Stimulated activated CD4-positive, alpha-beta T cell treated with anti-CD3 and anti-CD28 coated beads, Interleukin-12 subunit alpha, Interleukin-12 subunit beta, amount 100 ng/mL, for 24 hours (primary cell): ENCODE measurements at regions not wholly inside any gene's neighbourhood (a gene's known extent, or its start where the extent isn't known, plus 50 kb on each side); places are given as distances from the start of the nearest gene placed in this dataset.

Experiments used
- DNase-seq, 2 experiments: peaks; one replicate each; pipeline ENCODE4 v3.0.0-alpha.2; 2020; ENCODE audit warnings: low read depth in 2 of 2

DNA sequence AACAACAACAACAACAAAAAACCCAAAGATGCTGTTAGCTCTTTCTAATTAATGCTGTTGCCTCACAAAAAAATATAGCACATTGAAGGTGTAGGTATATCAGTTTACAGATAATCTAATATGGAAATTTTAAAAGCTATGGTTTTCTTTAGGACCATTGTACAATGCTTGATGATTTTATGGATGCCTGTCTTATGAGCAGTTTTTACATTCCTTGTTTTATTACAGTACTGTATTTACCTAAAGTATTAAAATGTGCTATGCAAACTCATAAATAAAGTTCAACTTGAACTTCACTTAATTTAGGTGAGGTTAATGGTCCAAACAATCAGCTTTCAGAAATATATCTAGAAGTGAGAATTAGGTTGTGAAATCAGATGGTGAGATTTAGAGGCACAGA lies 212.2 kb upstream of the GOLIM4 start:
- no peak for DNase-seq

DNA sequence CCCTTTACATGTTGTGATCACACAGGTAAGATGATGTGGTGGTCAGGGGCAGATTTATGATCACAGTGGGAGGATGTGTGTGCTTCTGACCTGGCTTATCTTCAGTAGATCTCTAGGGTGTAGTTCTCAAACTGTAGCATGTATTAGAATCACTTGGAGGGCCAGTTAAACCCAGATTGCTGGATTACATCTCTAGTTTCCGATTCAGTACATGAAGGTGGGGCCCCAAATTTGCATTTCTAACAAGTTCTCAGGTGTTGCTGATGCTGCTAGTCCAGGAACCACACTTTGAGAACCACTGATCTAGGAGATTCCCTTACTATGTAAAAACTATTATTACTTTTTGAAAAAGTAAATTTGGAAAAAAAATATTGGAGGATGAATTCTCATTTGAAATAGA lies 199.3 kb upstream of the GOLIM4 start:
- DNase-seq, result no peak

DNA sequence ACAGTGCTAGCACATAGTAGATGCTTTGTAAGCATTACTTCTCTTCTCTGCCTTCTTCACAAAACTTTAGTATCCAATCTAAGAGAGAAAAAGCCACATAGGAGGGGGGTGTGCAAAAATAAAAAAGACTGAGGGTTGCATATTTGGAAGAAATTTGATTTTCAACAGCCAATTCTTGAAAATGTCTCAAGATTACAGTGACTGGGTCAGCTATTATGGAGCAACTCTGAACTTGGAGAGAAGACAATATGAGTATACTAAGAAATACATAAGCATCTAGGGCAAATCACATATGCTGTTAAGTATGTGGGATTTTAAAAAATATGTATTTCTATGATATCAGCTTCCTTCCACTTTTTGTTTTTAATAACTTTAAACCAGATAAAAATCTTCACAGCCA lies 196.6 kb upstream of the GOLIM4 start:
- DNase-seq, result no peak

DNA sequence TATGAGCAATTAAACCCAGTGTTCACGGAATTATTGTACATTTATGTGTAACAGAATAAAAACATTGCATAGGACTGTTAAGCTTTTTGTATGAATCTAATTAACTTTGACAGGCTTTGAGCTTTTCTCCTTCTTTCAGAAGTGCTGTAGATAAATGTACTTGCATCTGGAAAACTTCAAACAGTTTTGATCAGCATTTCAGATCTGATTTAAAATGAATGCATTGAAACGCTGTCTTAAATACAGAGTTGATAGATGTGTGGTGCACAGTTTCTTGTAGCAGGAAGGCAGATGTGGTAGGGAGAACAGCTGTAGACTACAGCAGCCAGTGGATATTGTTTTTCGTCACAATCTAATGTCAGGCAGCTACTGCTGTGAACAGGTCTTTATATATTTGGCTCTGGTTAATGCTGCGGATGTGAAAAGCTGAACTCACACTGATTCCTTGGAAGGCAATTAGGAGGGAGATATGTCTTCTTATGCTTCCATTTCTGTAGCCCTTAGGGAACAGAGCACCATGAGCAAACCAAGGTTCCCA lies 193.8 kb upstream of the GOLIM4 start:
- DNase-seq, result no peak

DNA sequence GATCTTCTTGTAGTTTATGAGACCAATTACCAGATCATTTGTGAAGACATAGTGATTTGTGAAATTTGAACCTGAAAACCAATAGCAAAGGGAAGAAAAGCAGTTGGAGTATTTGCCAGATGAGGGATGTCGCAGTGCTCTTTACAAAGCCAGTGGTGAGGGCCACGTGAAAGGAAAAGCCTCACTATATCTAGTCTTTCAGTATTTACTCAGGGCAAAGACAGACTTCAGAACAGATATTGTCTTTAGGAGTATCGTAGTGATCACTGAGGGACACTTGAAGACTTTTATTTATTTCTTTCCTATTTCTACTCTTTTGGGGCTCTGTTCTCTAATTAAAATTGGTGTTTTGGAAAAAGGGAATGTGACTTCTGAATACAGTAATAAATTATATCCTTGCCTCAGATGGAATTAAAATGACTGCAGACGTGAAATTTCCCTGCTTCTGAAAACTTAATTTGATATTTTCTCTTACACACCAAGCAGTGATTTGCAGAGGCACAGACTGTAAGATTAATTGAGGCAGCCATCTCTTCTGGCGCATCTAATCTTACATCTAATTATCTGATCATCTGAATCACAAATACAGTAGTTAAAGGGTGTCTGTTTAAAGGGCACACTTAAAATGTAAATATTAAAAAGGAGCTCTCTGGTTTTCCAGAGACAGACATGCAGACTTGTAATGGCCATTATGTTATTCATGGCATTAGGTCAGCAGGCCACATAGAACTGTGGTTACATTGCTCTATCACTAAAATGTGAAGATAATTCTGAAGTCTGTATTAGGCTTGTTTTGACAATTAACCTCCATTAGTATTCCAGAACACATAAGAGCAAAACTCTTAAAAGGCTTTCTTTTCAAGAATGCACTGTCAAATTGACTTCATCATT lies 193.0 kb upstream of the GOLIM4 start:
- DNase-seq, result no peak

- DNase-seq, result no peak
These were observed 189.8 kb upstream of the GOLIM4 start for GRCh38 chr3:168285506-168285905.

DNA sequence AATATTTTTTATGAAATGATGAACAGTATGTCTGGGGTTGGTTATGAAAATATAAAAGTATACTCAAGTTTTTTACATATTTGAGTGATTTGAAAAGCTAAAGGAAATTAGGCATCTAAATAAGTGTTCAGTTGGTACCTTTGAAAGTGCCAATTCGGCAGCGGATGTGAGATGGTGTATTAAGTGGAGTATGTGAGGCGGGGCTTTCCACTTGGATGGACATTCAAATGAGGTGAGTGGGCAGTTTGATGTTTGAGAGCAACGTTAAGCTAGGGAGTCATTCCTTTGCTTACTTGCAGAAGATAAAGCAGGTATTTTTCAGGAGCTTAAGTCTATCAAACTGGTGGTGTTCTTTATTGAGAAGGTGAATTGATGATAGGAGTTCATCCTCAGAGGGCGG lies 189.0 kb upstream of the GOLIM4 start:
- DNase-seq, result no peak

DNA sequence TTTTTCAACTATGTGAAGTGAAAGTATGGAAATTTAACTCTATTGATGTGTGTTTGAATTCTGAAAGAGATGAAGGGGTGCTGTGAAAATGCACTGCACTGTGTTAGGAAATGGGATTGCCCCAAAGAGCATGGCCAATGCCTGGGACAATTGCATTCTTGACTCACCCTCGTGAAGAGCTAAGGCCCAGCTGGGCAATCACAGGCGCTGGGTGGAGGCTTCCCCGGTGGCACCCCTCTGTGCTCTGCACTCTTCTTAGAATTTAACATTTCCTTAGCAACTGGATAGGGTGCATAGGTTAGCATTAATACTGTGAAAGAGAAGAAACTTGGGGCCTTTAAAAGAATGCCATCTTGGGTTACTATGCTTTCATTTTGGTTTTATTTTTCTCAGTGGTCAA lies 179.9 kb upstream of the GOLIM4 start:
- no peak for DNase-seq

GRCh38 chr3:168273917-168274316 lies 178.2 kb upstream of the GOLIM4 start:
- no peak for DNase-seq

DNA sequence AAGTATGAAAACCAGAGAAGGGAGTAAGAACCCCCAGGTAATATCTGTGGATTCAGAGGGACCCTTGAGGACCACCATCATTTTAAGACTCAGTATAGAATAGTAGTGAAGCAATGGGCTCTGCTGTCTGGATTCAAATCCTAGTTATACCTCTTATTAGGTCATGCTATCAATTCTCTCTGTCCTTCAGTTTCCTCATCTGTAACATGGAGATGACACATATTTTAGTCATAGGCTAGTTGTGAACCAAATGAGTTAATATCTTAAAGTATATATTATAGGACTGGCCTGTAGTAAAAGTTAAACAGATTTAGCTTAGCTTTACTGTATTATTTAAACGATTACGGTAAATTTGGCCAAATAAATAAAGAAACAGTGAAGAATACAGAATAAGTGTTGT lies 177.3 kb upstream of the GOLIM4 start:
- no peak for DNase-seq

DNA sequence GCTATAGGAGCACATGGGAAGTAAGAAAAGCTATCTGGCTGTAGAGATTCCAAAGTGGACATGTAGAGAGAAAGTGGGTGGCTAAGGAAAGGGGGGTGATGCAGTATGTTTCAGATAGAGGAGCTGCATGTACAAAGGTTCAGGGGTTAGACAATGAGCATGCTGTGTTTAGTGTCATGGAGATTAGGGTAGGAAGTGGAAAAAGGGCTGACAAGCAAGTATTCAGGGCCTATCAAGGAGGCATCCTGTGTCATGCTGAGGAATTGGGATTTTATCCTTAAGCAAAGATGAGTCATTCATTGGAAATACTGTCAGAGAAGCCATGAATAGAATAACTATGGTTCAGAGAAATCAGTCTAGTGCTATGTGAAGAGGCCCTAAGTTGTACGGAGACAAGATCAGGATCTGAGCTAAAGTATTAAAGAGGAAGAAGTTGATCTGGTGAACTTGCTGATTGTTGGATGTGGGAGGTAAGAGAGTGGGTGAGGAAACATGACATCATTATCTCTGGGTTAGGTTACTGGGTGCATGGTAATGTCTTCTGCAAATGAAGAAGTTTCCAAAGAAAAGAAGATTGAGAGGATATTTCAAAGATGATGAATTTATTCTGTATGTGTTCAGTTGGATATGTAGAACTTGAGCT lies 176.7 kb upstream of the GOLIM4 start:
- DNase-seq, result no peak

GRCh38 chr3:168271932-168272331 lies 176.2 kb upstream of the GOLIM4 start:
- no peak for DNase-seq

DNA sequence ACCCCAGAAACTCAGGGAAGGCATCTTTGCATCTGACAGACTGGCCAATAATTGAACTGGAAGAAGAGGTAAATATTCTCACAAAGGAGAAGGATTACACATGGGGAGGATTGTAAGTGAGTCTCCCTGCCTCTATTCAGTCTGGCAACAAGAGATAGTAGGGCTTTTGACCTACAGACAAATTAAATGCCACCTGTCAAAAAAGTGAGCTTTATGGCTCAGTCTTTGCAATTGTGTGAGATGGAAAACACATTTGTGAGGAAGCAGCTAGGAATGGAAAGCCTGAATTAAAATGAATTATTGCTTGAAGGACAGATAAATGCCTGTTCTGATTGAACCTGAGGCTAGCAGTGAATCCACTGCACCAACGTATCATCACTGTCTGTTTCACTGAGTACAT lies 173.3 kb upstream of the GOLIM4 start:
- DNase-seq, result no peak

DNA sequence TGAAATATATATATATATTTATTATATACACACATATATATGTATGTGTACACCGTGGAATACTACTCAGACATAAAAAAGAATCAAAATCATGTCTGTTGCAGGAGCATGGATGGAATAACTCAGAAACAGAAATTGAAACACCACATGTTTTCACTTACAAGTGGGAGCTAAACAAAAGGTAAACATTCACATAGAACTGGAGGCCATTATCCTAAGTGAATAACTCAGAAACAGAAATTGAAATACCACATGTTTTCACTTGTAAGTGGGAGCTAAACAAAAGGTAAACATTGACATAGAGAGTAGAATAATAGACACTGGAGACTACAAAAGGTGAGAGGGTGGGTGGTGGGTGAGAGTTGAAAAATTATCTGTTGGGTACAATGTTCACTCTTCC lies 171.5 kb upstream of the GOLIM4 start:
- no peak for DNase-seq

GRCh38 chr3:168266335-168266734 lies 170.6 kb upstream of the GOLIM4 start:
- DNase-seq, result no peak

DNA sequence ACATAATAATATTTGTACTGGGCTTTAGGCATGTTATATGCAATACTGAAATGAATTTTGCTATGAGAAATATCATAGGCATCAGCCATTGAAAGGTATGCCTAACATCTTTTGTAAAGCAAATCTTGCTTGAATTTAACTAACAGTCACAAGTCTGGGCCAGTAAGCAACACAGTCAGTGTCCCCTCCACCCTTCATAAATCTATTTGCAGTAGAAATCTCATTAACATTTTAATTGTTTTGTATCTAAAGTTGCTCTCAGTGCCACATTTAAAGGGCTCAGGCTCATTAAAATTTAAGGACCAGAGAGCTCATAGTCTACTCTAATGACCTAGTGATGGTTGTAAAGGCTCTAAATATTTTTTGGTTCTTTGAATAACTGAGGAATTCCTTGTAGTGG lies 167.2 kb upstream of the GOLIM4 start:
- no peak for DNase-seq

GRCh38 chr3:168260859-168261258 lies 165.1 kb upstream of the GOLIM4 start:
- no peak for DNase-seq

GRCh38 chr3:168251371-168251770 lies 155.6 kb upstream of the GOLIM4 start:
- no peak for DNase-seq

GRCh38 chr3:168250415-168250861 lies 154.7 kb upstream of the GOLIM4 start:
- no peak for DNase-seq

- DNase-seq, result no peak
These were observed 154.1 kb upstream of the GOLIM4 start for GRCh38 chr3:168249550-168250414.

DNA sequence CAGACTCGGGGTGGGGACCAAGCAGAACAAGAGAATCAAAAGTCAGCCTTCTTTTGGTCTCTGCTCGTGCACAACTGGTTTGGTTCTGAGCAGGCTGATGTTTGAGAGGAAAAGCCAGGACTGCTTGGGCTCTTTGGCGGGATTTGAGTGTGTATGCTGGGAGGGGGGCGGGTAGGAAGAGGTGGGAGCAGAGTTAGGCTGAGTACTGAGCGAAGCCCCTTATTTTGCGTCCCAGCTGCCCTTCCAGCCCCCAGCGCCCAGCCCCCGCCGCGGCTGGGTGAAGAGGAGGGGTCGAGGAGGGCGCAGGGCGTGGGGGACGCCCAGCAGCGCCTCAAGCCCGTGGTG lies 153.5 kb upstream of the GOLIM4 start:
- DNase-seq, result no peak
